ENCODE measurements at regions not wholly inside any gene's neighbourhood (a gene's known extent, or its start where the extent isn't known, plus 50 kb on each side); places are given as distances from the start of the nearest gene placed in this dataset.

GRCh38 chr20:18928626-18929025, 115.0 kb downstream of the SCP2D1 start:
- no peak for TF ChIP-seq CTCF (IDR thresholded peaks at IDR 0.05; ENCODE audit: low read depth, low read length)
- TF ChIP-seq EZH2phosphoT487 (IDR thresholded peaks at IDR 0.05; ENCODE audit: low read depth), result no peak

Measured in OCI-LY3 (cell line).